ENCODE measurements at regions not wholly inside any gene's neighbourhood (a gene's known extent, or its start where the extent isn't known, plus 50 kb on each side); places are given as distances from the start of the nearest gene placed in this dataset.

DNA sequence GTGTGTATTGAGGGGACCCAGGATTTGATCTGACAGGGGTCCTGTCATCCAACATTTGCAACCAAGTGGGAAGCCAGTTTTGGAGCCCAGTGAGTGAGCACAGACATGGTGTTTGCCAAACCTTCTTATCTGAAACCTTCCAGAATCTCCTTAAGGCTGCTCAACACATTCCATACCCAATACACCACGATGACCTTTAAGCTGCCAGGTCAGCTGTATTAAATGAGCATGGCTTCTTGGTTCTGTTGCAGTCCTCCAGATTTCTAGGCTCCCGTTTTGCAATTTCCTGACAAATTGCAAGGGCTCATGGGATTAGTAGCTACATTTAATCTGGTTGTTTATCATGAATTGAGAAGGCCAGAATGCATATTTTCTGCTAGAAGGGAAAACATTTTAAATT lies 124.2 kb upstream of the ATP10B start:
- H3K27ac ChIP-seq (ENCODE audit: low read depth, low read length) = no peak overlapping the region
- TF ChIP-seq CTCF (IDR thresholded peaks at IDR 0.05; ENCODE audit: low read depth, low read length) = no peak
- no peak overlapping the region for H3K4me3 ChIP-seq (ENCODE audit: low read depth, low read length)
- H3K9me3 ChIP-seq (ENCODE audit: control insufficient read depth, insufficient read depth, low read length) = no peaks in the 10 kb centered on the region
- ChIA-PET CTCF (no interaction called here), POLR2A (no interaction called here)
- no peak for DNase-seq (ENCODE audit: low read depth, low spot score)
- no peaks in the 10 kb centered on the region for H3K27me3 ChIP-seq (ENCODE audit: control insufficient read depth, insufficient read depth, low read length)

GRCh38 chr5:160970605-160971191 lies 118.7 kb upstream of the ATP10B start:
- ChIA-PET CTCF (no interaction called here), POLR2A (no interaction called here)
- DNase-seq (ENCODE audit: low read depth, low spot score) = no peak

DNA sequence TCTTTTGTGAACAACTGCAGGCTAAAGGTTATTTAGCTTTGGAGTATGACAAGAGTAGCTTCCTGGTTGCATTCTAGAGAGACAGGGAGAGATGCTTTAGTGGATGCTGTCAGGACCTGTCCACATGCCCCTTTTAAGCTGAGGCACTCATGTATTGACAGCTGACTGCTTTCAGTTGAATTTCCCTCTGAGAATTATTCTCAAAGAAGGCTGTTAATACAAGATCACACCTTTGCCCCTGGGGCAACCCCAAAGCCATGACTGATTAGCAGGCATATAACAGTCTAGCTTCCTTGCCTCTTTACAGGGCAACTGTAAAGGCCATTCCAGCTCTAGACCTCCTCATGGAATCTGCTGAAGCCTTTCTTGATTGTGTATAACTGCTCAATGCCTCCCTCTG lies 117.6 kb upstream of the ATP10B start:
- no peak for DNase-seq (ENCODE audit: low read depth, low spot score)
- H3K27me3 ChIP-seq (ENCODE audit: control insufficient read depth, insufficient read depth, low read length) = no peaks in the 10 kb centered on the region
- no peaks in the 10 kb centered on the region for H3K9me3 ChIP-seq (ENCODE audit: control insufficient read depth, insufficient read depth, low read length)
- no peak overlapping the region for H3K27ac ChIP-seq (ENCODE audit: low read depth, low read length)
- POLR2A ChIA-PET = no interaction called here
- no peak overlapping the region for H3K4me3 ChIP-seq (ENCODE audit: low read depth, low read length)
- CTCF ChIA-PET = no interaction called here
- TF ChIP-seq CTCF (IDR thresholded peaks at IDR 0.05; ENCODE audit: low read depth, low read length) = no peak

More at GRCh38 chr5:160970605-160971191, 118.7 kb upstream of the ATP10B start:
- no peak for TF ChIP-seq CTCF (IDR thresholded peaks at IDR 0.05; ENCODE audit: low read depth, low read length)
- H3K27me3 ChIP-seq (ENCODE audit: control insufficient read depth, insufficient read depth, low read length) = no peaks in the 10 kb centered on the region
- H3K9me3 ChIP-seq (ENCODE audit: control insufficient read depth, insufficient read depth, low read length) = no peaks in the 10 kb centered on the region
- H3K4me3 ChIP-seq (ENCODE audit: low read depth, low read length) = no peak overlapping the region
- H3K27ac ChIP-seq (ENCODE audit: low read depth, low read length) = no peak overlapping the region

DNA sequence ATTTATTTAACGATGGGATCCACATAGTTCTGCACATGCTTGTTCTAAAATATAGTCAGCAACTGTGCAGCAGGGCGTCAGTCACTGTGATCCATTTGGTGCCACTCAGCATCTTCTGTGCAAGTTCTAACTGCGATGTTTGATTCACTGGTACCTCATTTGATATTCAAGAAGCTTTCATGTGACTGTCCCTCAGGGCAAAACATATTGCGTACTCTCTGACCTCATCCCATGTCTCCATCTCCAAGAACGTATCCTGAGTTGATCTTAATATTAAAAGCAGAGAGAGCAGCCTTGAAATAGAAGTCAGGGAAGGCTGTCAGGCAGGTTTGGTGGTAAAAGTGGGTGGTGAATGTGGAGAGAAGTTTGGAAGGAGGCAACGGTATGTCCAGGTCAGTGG lies 116.5 kb upstream of the ATP10B start:
- CTCF ChIA-PET = no interaction called here
- TF ChIP-seq CTCF (IDR thresholded peaks at IDR 0.05; ENCODE audit: low read depth, low read length) = no peak
- no peak overlapping the region for H3K27ac ChIP-seq (ENCODE audit: low read depth, low read length)
- H3K27me3 ChIP-seq (ENCODE audit: control insufficient read depth, insufficient read depth, low read length) = no peaks in the 10 kb centered on the region
- H3K4me3 ChIP-seq (ENCODE audit: low read depth, low read length) = no peak overlapping the region
- no peak for DNase-seq (ENCODE audit: low read depth, low spot score)
- no peaks in the 10 kb centered on the region for H3K9me3 ChIP-seq (ENCODE audit: control insufficient read depth, insufficient read depth, low read length)
- POLR2A ChIA-PET = no interaction called here

GRCh38 chr5:160966921-160967320 lies 114.9 kb upstream of the ATP10B start:
- POLR2A ChIA-PET = no interaction called here
- no peaks in the 10 kb centered on the region for H3K9me3 ChIP-seq (ENCODE audit: control insufficient read depth, insufficient read depth, low read length)
- DNase-seq (ENCODE audit: low read depth, low spot score) = no peak
- no peak for TF ChIP-seq CTCF (IDR thresholded peaks at IDR 0.05; ENCODE audit: low read depth, low read length)
- CTCF ChIA-PET = interaction anchor here (1.0 kb wide), 1 partner anchor 529 kb away, joined by 3 read pairs; no protein-coding TSS in a partner anchor
- H3K27ac ChIP-seq (ENCODE audit: low read depth, low read length) = no peak overlapping the region
- H3K4me3 ChIP-seq (ENCODE audit: low read depth, low read length) = no peak overlapping the region
- no peaks in the 10 kb centered on the region for H3K27me3 ChIP-seq (ENCODE audit: control insufficient read depth, insufficient read depth, low read length)
